HG03103 (cell line): ENCODE measurements at regions not wholly inside any gene's neighbourhood (a gene's known extent, or its start where the extent isn't known, plus 50 kb on each side); places are given as distances from the start of the nearest gene placed in this dataset.
"Not testable (repeated sequence)": the region's sequence is repeated elsewhere in the genome, so short reads cannot be mapped to it uniquely, and the experiment has no call there.

Source experiments
- ATAC-seq: cut with Tn5 transposase; IDR thresholded peaks from one replicate; pipeline ENCODE4 v1.9.1; 2021; ENCODE audit warnings: low read depth; ENCODE audit not compliant: unreplicated experiment

DNA sequence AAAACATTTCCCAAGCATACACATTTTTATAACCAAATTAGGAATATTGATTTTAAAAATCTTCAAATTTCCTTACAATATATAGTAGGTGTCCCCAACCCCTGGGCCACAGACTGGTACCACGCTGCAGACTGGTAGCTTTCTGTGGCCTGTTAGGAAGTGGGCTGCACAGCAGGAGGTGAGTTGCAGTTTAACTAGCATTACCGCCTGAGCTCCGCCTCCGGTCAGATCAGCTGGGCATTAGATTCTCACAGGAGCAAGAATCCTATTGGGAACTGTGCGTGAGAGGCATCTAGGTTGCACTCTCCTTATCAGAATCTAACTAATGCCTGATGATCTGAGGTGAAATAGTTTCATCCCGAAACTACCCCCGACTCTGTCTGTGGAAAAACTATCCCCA, 62.1 kb downstream of the ZWINT start:
- ATAC-seq: no peak

DNA sequence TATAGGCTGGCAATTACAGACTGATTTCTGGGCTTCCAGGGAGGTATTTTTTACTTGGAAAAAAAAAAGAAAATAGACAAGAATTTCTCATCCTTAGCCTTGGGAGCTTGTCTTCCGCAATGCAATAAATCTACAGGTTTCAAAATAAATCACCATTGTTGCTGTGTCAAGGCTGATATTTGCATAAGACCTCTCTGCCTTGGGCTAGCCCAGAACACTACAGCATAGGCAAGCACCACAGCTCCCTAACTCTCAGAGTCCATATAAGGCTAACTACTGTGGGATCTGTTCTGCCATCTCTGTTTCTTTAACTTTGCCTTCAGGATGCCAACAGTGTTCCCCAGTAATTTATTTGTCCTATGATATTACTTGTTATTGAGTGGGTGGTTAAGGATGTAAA, 64.4 kb downstream of the ZWINT start:
- ATAC-seq: no peak

DNA sequence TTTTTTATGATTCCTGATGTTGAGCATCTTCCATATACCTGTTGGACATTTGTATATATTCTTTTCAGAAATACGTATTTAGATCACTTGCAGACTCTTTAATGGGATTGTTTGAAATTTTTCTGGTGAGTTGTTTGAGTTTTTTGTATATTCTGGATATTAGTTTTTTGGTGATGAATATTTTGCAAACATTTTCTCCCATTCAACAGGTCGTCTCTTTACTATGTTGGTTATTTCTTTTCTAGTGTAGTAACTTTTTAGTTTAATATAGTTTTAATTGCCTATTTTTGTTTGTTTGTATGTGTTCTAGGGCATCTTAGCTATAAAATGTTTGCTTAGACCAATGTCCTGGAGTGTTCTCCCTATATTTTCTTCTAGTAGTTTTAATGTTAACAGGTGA, 72.7 kb downstream of the ZWINT start:
- ATAC-seq: no peak

DNA sequence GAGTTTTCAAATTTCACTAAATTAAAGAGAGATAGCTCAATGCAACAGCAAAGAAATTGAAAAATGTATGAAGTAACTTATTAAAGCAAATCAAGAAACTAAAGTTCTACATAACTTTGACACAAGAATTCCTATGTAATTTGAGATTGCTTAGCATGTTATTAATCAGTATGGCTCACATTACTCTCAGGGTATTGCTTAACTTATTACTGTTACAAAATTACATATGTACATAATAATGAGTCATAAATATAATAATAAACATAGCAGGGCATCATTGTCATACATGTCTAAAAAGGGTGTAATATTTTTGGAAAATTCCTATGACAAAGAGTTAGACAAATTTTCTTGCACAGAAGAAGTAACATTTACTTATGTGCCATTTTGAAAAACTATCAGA, 75.0 kb downstream of the ZWINT start:
- no peak for ATAC-seq

DNA sequence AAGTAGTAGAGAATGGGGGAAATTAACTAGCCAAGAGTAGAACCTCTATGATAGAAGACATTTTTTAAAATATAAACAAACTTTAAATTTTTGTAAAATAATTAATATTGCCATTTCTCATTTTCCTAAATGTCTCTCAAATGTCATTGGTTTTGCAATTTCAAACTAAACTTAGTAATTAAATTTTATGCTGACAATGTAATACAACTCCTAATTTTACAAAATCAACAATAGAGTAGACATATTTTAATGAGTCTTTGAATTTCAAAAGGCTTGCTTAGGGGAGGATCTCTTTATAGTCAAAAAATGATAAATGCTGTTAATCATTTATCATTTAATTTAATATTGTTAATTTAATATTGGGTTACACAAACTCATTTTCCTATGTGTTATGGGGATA, 81.8 kb downstream of the ZWINT start:
- ATAC-seq: no peak

DNA sequence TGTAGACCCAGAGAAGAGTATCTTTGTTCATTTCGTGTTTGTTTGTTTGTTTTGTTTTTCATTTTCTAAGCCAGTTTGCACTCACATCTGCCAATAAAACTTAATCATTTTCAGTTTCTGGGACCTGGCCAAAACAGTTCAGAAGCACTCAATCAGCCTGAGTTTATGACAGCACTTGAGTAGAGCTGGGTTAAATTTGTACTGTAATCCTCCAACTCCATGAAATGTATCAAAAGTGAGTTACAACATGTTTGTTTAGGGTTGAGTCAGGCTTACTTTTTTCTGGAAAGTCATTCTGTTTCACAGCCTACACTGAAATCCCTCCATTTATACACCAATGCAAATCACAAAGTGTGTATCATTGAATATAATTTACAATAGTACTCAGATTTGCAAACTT, 91.9 kb downstream of the ZWINT start:
- ATAC-seq: no peak

DNA sequence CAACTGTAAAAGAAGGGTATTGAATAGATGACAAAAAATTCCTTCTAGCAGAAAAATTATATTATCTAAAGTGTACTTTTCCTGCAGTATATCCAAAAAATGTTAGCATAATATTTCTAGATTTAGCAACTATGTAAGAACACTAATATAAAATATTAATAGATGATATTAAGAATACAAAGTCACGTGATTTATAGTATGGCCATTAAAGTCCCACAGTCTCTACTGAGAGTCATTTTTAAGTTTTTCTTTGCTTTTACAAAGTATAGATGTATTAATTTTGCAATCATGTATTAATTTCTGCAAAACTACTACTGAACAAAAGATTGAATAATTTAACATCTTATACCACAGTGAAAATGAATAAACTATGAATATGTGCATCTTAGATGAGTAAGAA, 94.9 kb downstream of the ZWINT start:
- ATAC-seq: no peak

DNA sequence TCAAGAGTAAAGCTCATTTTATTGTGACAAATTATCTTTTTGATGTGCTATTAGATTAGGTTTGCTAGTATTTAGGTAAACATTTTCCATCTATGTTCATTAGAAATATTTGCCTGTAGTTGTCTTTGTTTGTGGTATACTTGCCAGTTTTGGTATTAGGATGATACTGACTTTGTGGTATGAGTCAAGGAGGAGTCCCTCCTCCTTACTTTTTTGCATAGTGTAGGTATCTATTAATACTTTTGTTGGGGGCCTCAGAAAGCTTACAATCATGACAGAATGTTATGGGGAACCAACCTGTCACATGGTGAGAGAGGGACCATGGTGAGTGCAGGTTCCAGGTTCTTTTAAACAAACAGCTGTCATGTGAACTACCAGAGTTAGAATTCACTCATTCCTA, 102.1 kb downstream of the ZWINT start:
- no peak for ATAC-seq

DNA sequence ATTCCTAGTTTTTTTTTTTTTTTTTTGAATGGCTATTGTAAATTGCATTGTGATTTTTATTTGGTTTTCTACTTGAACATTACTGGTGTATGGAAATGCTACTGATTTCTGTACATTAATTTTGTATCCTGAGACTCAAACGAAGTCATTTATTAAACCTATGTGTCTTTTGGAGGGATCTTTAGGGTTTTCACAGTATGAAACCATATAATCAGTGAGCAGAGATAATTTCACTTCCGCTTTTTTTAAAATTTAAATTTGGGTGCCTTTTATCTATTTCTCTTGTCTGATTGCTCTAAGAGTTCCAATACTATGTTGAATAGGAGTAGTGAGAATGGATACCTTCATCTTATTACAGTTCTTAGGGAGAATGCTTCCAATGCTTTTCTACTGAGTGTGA, 102.7 kb downstream of the ZWINT start:
- ATAC-seq: no peak

DNA sequence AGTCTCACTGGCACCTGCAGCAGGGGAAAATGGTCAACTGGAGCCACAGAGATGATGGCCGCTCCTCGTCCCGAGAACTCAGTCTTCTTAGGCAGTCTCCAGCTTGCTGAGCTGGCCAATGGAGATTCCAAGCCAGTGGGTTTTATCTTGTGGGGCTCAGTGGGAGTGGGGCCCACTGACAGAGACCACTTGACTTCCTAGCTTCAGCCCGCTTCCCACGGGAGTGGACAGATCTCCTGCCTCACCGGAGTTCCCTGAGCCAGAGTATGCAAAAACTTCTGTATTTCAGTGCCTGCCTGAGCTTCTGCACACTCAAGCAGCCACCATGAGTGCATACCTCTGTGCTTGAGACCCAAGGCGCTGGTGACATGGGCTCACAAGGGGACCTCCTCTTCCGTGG, 105.8 kb downstream of the ZWINT start:
- ATAC-seq: no peak

DNA sequence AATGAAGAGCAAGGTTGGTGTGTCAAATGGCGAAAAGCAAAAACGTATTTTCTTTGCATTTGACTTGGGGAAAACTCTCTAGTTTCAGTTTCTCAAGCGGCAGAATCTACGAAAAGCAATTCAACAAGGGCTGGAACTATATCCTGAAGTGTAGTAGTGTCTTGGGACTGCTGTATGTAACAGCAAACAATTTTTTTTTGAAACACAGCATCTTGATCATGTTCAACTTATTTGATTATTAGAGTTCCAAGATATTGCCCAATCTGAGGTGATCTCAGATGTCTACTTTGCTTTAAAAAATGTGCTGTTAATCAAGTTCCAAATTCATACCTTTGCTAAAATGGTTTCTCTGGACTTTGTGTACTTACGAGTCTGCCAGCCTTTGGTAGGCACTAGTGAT, 120.6 kb downstream of the ZWINT start:
- no peak for ATAC-seq

DNA sequence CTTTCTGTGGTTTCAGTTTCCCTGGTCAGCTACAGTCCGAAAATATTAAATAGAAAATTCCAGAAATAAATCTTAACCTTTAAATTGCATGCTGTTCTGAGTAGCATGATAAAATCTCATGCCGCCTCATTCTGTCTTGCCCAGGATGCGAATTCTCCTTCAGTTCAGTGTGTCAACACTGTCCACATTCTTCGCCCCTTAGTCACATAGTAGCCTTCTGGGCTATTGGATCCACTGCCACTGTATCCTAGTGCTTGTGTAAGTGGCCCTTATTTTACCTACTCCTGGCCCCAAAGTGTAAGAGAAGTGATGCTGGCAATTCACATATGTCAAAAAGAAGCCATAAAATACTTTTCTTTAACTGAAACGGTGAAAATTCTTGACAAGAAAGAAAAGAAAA, 129.6 kb downstream of the ZWINT start:
- no peak for ATAC-seq

DNA sequence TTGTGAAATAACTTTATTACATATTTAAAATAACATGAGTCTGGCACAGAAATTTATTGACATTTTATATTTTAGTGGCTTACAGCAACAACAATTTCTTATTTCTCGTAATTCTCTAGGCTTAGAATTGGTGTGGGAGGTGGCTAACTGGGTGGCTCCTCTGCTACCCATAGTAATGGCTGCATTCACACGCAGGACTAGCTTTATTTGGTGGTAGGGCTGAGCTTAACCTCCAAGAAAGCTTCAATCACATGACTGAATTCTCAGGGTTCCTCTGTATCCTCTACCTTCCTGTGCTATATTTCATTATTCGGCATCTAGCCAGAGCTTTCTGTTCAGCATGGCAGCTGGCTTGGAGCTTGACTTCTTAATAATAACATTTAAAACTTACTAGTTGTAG, 138.8 kb downstream of the ZWINT start:
- ATAC-seq: no peak

DNA sequence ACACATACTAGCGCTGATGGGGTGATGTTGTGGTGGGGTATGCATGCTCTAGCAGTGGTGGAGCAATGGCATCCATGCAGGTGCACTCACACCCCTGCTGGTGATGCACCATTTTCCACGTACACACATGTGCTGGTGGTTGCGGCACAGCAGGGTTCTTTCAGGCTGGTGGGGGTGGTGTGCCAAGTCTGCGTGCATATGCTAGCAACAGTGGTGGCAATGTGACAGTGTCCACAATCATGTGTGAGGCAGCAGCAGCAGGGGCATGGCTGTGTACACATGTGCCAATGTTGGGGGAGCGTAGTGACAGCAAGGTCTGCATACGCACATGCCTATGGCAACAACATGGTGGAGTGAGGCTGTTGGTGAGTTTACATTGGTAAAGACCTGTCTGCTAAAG, 148.1 kb downstream of the ZWINT start:
- no peak for ATAC-seq

DNA sequence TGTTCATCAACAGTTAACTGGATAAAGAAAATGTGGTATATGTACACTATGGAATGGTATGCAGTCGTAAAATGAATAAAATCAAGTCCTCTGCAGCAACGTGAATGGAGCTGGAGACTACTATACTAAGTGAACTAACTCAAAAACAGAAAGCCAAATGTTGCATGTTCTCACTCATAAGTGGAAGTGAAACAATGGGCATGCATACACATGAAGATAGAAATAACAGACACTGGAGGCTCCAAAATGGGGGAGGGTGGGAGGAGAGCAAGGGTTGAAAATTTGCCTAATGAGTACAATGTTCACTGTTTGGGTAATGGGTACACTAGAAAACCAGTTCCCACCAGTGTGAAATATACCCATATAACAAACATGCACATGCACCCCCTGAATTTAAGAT, 179.5 kb downstream of the ZWINT start:
- peak; percentile 87 for ATAC-seq

DNA sequence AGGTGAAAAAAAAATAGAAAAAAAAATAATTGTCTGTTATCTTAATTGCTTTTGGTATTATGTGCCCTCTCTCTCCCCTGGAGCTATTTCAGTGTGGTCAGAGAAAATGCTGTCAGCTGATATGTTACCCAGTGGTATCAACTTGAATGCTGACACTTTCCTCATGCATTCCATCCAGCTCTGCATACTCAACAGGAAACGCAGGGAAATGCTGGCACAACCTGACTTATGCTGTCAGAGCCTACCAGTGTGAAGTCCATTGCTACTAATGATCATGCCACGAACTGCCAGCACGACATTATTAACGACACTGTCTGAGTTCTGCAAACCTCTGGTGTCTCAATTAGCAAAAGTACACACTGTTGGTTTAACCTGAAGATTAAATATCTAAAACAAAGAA, 182.8 kb downstream of the ZWINT start:
- no peak for ATAC-seq

DNA sequence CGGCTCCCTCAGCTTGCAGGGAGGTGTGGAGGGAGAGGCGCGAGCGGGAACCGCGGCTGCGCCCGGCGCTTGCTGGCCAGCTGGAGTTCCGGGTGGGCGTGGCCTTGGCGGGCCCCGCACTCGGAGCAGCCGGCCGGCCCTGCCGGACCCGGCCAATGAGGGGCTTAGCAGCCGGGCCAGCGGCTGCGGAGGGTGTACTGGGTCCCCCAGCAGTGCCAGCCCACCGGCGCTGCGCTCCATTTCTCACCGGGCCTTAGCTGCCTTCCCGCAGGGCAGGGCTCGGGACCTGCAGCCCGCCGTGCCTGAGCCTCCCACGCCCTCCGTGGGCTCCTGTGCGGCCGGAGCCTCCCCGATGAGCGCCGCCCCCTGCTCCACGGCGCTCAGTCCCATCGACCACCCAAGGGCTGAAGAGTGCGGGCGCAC, 206.0 kb downstream of the ZWINT start:
- ATAC-seq: not testable (repeated sequence)

DNA sequence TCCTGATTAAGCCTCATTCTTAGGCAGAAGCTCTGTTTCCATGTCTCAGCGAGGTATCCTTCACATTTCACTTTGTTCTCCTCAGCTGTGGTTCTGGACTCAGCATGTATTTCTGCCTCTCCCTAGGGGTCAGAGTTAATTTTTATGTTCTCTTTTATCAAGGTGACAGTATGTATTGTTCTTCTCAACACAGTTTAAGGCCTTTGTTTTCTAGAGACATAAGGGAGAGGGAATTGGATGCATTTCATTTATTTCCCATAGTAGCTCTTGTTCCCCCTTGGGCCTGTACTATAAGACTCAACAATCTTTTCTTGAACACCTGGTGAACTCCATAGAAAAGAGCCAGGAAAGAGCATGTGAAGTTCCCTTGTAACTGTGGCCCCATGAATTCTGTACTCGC, 214.3 kb downstream of the ZWINT start:
- ATAC-seq: no peak

DNA sequence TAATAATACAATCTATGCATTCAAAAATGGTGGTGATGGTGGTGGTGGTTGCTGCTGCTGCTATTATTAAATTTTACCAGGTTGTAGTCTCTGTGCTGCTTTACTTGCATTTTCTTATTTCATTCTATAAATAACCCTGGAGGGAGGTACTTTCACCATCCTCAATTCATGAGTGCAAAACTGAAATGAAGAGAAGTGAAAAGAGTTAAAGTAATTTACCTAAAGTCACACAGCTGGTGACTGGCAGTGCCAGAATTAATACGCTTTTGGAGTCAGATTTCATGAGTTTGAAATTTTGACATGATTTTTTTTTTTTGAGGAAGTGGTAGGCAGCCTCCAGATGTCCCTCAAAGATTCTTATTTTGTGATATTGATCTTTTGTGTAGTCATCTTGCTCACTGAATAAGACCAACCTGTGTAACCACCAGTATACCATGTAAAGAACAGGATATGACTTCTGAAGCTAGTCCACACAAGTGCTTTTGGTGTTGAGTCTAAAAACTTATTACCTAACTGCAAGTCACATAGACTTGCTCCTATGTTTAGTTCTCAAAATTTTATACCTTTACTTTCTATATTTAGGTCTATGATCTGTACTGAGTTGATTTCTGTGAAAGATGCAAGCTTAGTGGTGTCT, 218.8 kb downstream of the ZWINT start:
- ATAC-seq: peak; percentile 88

DNA sequence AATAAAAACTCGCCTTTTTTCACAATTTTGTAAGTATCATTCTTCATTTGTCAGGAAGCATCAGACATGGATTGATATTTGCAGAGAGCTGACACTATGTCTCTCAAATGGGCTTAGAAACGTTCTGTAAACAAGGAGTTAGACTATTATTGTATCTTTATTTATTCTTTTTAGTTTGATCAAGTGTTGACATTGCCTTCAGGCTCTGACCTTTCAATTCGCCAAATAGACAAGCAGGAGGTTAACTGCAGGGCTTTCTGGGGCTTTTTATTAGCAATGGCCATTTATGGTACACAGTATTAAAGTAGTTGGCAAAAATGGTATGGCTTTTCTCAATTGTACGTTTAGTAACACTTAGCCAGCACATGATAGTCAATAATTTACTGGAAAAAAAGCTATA, 221.7 kb downstream of the ZWINT start:
- ATAC-seq: no peak

DNA sequence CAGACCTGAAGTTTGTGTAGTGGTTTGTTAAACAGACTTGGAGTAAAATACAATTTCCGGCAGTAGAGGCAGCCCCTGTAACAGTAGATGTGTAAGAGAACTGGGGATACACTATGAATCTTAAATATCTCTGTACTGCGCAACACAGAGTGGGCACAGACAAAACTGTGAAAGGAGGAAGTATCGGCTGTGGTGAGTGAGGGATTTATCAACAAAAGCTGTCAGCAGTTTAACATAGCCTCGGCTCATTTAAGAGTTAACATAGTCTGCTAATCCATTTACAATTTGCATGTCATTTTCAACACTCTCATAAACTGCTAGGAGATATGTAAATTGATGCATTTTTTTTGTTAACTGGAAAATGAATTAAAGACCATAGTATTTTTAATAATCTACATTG, 225.2 kb downstream of the ZWINT start:
- no peak for ATAC-seq

DNA sequence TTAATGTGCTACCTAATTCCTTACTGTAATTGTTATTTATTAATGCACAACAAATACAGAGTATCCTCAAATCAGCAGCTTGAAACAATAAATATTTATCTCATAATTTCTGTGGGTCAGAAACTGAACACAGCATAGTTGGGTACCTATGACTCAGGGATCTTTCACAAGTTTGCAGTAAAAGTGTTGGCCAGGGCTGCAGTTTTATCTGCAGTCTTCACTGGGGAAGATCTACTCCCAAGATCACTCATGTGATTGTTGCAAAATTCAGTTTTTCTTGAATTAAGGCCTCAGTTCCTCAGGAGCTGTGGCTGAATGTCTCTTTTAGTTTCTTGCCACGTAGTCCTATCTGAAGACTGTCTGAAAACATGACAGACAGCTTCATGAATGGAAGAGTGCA, 237.8 kb downstream of the ZWINT start:
- no peak for ATAC-seq

DNA sequence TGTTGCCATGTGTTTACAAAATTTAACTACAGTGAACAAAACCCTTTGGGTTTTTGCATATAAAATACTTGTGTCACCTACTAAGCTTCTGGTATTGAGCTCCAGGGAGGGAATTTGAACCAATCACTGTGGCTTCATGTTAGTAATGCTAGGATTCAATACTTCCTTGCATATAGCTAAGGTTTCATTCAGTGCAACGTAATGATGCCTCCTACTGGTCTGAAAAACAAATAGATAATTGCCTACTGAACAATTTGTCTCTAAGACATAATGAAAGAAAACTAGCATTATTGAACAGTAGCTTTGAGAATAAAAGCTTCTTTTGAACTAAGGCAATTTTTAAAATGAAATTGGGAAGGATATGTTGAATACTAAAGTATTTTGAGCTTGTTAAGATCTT, 244.4 kb downstream of the ZWINT start:
- no peak for ATAC-seq
